Smooth muscle cell (in vitro differentiated cells): ENCODE measurements at regions not wholly inside any gene's neighbourhood (a gene's known extent, or its start where the extent isn't known, plus 50 kb on each side); places are given as distances from the start of the nearest gene placed in this dataset.

Source experiments
- DNase-seq: peaks from one replicate; lab custom pipeline; 2025; ENCODE audit not compliant: unreplicated experiment; lab: John Stamatoyannopoulos, UW
- H2AFZ ChIP-seq: fragments of 200-600 bp; sonication (generic); 2 replicates; pipeline ENCODE4 v1.6.0; 2016; ENCODE audit warnings: antibody characterized with exemption, low read depth, mild to moderate bottlenecking
- H3F3A ChIP-seq: fragments of 200-600 bp; sonication (generic); 2 replicates; pipeline ENCODE4 v1.6.0; 2017; ENCODE audit warnings: antibody characterized with exemption, low read depth
- H3K27ac ChIP-seq: fragments of 200-600 bp; sonication (generic); 2 replicates; pipeline ENCODE4 v1.5.1; 2016; ENCODE audit warnings: low read depth, mild to moderate bottlenecking
- H3K27me3 ChIP-seq: fragments of 200-600 bp; sonication (generic); 2 replicates; pipeline ENCODE4 v1.6.1; 2016; ENCODE audit warnings: low read depth, mild to moderate bottlenecking
- H3K36me3 ChIP-seq: fragments of 200-600 bp; sonication (generic); 2 replicates; pipeline ENCODE4 v1.5.1; 2016; ENCODE audit warnings: low read depth
- H3K4me1 ChIP-seq: fragments of 200-600 bp; sonication (generic); 2 replicates; pipeline ENCODE4 v1.5.1; 2016; ENCODE audit warnings: low read depth
- H3K4me2 ChIP-seq: fragments of 200-600 bp; sonication (generic); 2 replicates; pipeline ENCODE4 v1.6.0; 2016; ENCODE audit warnings: mild to moderate bottlenecking
- H3K4me3 ChIP-seq: fragments of 200-600 bp; sonication (generic); 2 replicates; pipeline ENCODE4 v1.5.1; 2016; ENCODE audit warnings: mild to moderate bottlenecking
- H3K79me2 ChIP-seq: fragments of 200-600 bp; sonication (generic); 2 replicates; pipeline ENCODE4 v1.6.0; 2016; ENCODE audit warnings: low read depth, mild to moderate bottlenecking
- H3K9ac ChIP-seq: fragments of 200-600 bp; sonication (generic); 2 replicates; pipeline ENCODE4 v1.6.0; 2016; ENCODE audit warnings: low read depth
- H3K9me3 ChIP-seq: fragments of 200-600 bp; sonication (generic); replicated peaks from 2 replicates; pipeline ENCODE4 v1.5.1; 2016; ENCODE audit warnings: low read depth
- H4K20me1 ChIP-seq: fragments of 200-600 bp; sonication (generic); 2 replicates; pipeline ENCODE4 v1.6.0; 2016; ENCODE audit warnings: low read depth
- WGBS: methylation state at CpG from one replicate; pipeline ENCODE4 v1.1.7; 2016; ENCODE audit warnings: low lambda C conversion rate; 5-methylcytosine and 5-hydroxymethylcytosine counted together
- TF ChIP-seq, protein P1 (sequence below): fragments of 200-600 bp; sonication (generic); IDR thresholded peaks from 2 replicates; pipeline ENCODE4 v1.5.1; 2017; ENCODE audit warnings: borderline replicate concordance, mild to moderate bottlenecking, antibody characterized with exemption; ENCODE audit not compliant: insufficient read depth, poor library complexity, severe bottlenecking

DNA sequence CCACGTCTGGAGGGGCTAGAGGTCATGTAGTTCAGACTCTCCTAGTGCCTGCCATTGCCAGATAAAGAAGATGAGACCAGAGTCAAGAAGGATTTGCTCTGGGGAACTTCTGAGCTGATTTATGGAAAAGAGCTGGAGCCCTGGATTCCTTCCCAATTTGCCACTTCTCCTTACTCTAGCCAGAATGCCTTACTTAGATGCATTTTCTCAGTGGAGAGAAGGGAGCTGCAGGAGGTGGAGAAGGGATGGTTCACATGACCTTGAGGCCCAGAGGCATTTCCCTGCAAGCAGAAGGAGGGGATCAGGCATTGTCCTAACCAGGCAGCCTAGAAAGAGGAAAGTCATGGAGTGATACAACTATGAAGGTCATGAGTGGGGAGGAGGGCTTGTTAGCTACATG, 122.2 kb downstream of the UNC5CL start:
- H4K20me1 ChIP-seq, result no peaks in the 10 kb centered on the region
- H3K9ac ChIP-seq, result no peak overlapping the region
- no peak overlapping the region for H2AFZ ChIP-seq
- DNase-seq, result no peak
- no peaks in the 10 kb centered on the region for H3K4me1 ChIP-seq
- TF ChIP-seq, protein P1, sequence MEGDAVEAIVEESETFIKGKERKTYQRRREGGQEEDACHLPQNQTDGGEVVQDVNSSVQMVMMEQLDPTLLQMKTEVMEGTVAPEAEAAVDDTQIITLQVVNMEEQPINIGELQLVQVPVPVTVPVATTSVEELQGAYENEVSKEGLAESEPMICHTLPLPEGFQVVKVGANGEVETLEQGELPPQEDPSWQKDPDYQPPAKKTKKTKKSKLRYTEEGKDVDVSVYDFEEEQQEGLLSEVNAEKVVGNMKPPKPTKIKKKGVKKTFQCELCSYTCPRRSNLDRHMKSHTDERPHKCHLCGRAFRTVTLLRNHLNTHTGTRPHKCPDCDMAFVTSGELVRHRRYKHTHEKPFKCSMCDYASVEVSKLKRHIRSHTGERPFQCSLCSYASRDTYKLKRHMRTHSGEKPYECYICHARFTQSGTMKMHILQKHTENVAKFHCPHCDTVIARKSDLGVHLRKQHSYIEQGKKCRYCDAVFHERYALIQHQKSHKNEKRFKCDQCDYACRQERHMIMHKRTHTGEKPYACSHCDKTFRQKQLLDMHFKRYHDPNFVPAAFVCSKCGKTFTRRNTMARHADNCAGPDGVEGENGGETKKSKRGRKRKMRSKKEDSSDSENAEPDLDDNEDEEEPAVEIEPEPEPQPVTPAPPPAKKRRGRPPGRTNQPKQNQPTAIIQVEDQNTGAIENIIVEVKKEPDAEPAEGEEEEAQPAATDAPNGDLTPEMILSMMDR, result no peak
- H3K27me3 ChIP-seq, result peaks cover 11% of the 10 kb centered on the region
- no peaks in the 10 kb centered on the region for H3K36me3 ChIP-seq
- no peak overlapping the region for H3K4me2 ChIP-seq
- H3K27ac ChIP-seq, result no peak overlapping the region
- H3K4me3 ChIP-seq, result no peak overlapping the region
- H3K79me2 ChIP-seq, result no peaks in the 10 kb centered on the region
- H3F3A ChIP-seq, result no peaks in the 10 kb centered on the region
- 37% methylated on average over 1 of the region's 1 CpG for whole genome bisulfite sequencing
- no peaks in the 10 kb centered on the region for H3K9me3 ChIP-seq

DNA sequence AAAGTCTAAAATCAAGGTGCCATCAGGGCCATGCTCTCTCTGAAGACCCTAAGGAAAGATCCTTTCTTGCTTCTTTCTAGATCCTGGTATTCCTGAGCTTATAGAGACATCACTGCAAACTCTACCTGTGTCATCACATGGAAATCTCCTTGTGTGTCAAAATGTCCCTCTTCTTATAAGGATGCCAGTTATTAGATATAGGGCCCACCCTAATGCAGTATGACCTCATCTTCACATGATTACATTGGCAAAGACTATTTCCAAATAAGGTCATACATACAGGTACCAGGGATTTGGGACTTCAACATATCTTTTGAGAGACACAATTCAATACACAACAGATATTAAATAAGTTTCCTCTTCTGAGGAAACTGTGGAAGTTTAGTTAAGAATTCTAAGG, 123.9 kb downstream of the UNC5CL start:
- H3K36me3 ChIP-seq, result no peaks in the 10 kb centered on the region
- H3K27me3 ChIP-seq, result peaks cover 11% of the 10 kb centered on the region
- DNase-seq, result no peak
- no peaks in the 10 kb centered on the region for H3K9me3 ChIP-seq
- no peaks in the 10 kb centered on the region for H3K4me1 ChIP-seq
- H2AFZ ChIP-seq, result no peak overlapping the region
- H3F3A ChIP-seq, result no peaks in the 10 kb centered on the region
- no peaks in the 10 kb centered on the region for H3K79me2 ChIP-seq
- H3K9ac ChIP-seq, result no peak overlapping the region
- no peak overlapping the region for H3K27ac ChIP-seq
- no peaks in the 10 kb centered on the region for H4K20me1 ChIP-seq
- H3K4me2 ChIP-seq, result no peak overlapping the region
- TF ChIP-seq, protein P1, result no peak
- H3K4me3 ChIP-seq, result no peak overlapping the region

DNA sequence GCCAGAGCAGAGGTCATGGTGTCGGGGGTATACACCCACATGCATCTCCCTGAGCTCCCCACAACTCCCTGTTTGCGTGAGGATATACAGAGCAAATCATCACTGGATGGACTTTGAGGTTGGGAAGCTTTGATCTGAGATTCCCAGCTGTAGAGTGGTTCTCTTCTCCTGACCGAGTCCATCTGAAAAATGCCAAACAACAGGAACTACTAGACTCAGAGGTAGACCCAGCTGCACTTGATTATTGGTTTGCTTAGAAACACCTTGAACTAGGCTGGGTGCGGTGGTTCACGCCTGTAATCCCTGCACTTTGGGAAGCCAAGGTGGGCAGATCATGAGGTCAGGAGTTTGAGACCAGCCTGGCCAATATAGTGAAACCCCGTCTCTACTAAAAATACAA, 125.0 kb downstream of the UNC5CL start:
- no peaks in the 10 kb centered on the region for H3K4me1 ChIP-seq
- H2AFZ ChIP-seq, result no peak overlapping the region
- no peak overlapping the region for H3K27ac ChIP-seq
- no peak for DNase-seq
- TF ChIP-seq, protein P1, result no peak
- no peaks in the 10 kb centered on the region for H3F3A ChIP-seq
- H3K4me3 ChIP-seq, result no peak overlapping the region
- H3K4me2 ChIP-seq, result no peak overlapping the region
- no peaks in the 10 kb centered on the region for H3K36me3 ChIP-seq
- no peaks in the 10 kb centered on the region for H3K79me2 ChIP-seq
- no peaks in the 10 kb centered on the region for H4K20me1 ChIP-seq
- 89% methylated on average over 6 of the region's 6 CpGs for WGBS
- peaks cover 5% of the 10 kb centered on the region for H3K27me3 ChIP-seq
- H3K9me3 ChIP-seq, result no peaks in the 10 kb centered on the region
- no peak overlapping the region for H3K9ac ChIP-seq

DNA sequence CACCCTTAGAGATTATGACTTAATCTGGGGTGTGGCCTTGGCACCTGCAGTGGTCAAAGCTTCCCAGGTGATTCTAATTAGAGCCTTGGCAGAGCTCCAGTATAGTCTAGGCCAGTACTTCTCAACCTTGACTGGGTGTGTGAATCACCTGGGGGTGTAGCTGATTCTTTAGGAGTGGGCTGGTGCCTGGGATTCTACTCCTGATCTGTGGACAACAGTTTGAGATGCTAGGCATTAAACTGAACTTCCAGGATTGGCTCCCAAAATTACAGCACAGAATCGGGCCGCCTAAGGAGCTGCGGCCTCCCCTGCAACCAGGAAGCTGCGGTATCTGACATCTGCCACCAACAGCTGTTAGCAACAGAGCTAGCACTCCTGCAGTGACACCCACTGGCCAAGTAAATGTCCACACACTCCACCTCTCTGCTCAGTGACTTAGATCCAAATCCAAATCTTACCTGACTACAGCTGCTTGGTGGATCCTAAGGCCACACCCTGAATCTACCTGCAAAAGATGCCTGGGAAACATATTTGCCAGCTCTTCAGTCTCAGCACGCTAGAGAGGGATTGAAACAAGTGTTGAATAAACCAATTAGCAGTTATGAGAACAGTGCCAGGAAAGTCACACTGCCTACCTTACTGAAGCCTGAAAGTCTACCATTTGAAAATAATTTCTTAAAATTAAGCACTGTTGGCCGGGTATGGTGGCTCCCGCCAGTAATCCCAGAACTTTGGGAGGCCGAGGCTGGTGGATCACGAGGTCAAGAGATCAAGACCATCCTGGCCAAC, 126.7 kb downstream of the UNC5CL start:
- Histone ChIP-seq H2AFZ (no peak overlapping the region), H3K4me3 (no peak overlapping the region), H3K9me3 (no peaks in the 10 kb centered on the region), H3K27ac (no peak overlapping the region), H3F3A (no peaks in the 10 kb centered on the region), H3K4me1 (no peaks in the 10 kb centered on the region), H3K4me2 (no peak overlapping the region), H3K27me3 (peaks cover 5% of the 10 kb centered on the region), H3K36me3 (no peaks in the 10 kb centered on the region), H3K9ac (no peak overlapping the region), H3K79me2 (no peaks in the 10 kb centered on the region), H4K20me1 (no peaks in the 10 kb centered on the region)
- TF ChIP-seq, protein P1, result peak; percentile 33
- DNase-seq, result no peak
- WGBS, result 81% methylated on average over 9 of the region's 9 CpGs
